IPS-15b (cell line): ENCODE measurements at regions not wholly inside any gene's neighbourhood (a gene's known extent, or its start where the extent isn't known, plus 50 kb on each side); places are given as distances from the start of the nearest gene placed in this dataset.

Experiments
- H3K27me3 ChIP-seq: one replicate; pipeline ENCODE4 v1.6.1; 2013; ENCODE audit warnings: low read length; ENCODE audit not compliant: control insufficient read depth, insufficient read depth
- H3K36me3 ChIP-seq: one replicate; pipeline ENCODE4 v1.6.1; 2013; ENCODE audit warnings: low read length; ENCODE audit not compliant: control insufficient read depth, insufficient read depth
- H3K4me1 ChIP-seq: one replicate; pipeline ENCODE4 v1.6.1; 2013; ENCODE audit warnings: mild to moderate bottlenecking, low read length; ENCODE audit not compliant: control insufficient read depth, insufficient read depth
- H3K4me3 ChIP-seq: one replicate; pipeline ENCODE4 v1.5.1; 2013; ENCODE audit warnings: low read depth, low read length
- H3K9ac ChIP-seq: one replicate; pipeline ENCODE4 v1.6.1; 2013; ENCODE audit warnings: low read depth, mild to moderate bottlenecking, low read length
- H3K9me3 ChIP-seq: one replicate; pipeline ENCODE4 v1.6.1; 2013; ENCODE audit warnings: mild to moderate bottlenecking, low read length; ENCODE audit not compliant: control insufficient read depth, insufficient read depth

DNA sequence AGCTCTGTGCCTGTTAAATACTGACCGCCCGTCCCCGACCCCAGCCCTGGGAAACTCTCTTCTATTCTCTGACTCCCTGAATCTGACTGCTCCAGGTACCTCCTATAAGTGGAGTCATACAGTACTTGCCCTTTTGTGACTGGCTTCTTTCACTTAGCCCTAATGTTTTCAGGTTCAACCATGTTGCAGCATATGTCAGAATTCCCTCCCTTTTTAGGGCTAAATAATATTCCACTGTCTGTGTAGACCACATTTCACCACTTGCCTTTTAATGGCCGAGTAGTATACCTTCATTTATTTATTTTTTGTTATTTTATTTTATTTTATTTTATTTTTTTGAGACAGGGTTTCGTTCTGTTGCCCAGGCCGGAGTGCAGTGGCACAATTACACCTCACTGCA is 96.1 kb upstream of the SLC22A11 start:
- no peaks in the 10 kb centered on the region for H3K36me3 ChIP-seq
- H3K4me3 ChIP-seq = no peak overlapping the region
- peaks cover 4% of the 10 kb centered on the region for H3K4me1 ChIP-seq
- H3K27me3 ChIP-seq = peaks cover 2% of the 10 kb centered on the region
- no peaks in the 10 kb centered on the region for H3K9me3 ChIP-seq
- no peak overlapping the region for H3K9ac ChIP-seq

DNA sequence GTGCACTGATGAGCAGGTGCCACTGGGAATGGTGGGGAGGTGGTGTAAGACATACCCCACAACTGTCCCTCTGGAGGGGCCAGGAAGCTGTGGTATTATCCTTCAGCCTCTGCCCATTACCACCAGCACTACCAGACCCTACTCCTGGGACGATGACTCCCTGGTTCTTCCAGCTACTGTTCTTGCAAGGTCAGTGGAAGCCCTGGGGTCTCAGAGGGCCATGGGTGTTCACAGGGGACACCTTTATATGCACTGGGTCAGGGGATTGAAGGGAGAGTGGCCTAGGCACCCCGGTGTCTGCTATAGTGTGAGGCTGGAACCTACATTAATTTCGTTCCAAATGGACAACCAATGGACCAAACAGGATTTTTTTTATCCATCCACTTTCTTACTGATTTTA is 94.7 kb upstream of the SLC22A11 start:
- H3K27me3 ChIP-seq = peaks cover 2% of the 10 kb centered on the region
- no peaks in the 10 kb centered on the region for H3K9me3 ChIP-seq
- H3K4me1 ChIP-seq = peaks cover 4% of the 10 kb centered on the region
- no peak overlapping the region for H3K9ac ChIP-seq
- H3K36me3 ChIP-seq = no peaks in the 10 kb centered on the region
- H3K4me3 ChIP-seq = no peak overlapping the region

DNA sequence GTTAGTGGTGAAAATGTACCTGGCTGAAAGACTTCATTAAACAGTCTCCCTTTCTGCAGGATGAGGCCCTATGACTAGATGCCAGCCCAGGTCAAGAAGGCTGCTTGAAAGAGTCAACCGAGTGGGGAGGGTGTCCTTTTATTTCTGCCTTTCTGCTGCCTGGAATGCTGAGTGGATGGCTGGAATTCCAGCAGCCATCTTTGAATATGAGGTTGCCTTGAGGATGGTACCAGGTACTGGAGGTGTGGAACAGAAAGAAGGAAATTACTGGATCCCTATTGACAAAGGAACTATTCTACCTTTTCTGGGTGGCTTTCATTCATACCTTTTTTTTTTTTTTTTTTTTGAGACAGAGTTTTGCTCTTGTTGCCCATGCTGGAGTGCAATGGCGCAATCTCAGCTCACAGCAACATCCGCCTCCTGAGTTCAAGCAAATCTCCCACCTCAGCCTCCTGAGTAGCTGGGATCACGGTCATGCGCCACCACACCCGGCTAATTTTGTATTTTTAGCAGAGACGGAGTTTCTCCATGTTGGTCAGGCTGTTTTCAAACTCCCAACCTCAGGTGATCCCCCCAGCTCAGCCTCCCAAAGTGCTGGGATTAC is 89.5 kb upstream of the SLC22A11 start:
- Histone ChIP-seq H3K9ac (no peak overlapping the region), H3K9me3 (no peaks in the 10 kb centered on the region), H3K4me3 (no peak overlapping the region), H3K36me3 (no peaks in the 10 kb centered on the region), H3K4me1 (no peaks in the 10 kb centered on the region), H3K27me3 (no peaks in the 10 kb centered on the region)

DNA sequence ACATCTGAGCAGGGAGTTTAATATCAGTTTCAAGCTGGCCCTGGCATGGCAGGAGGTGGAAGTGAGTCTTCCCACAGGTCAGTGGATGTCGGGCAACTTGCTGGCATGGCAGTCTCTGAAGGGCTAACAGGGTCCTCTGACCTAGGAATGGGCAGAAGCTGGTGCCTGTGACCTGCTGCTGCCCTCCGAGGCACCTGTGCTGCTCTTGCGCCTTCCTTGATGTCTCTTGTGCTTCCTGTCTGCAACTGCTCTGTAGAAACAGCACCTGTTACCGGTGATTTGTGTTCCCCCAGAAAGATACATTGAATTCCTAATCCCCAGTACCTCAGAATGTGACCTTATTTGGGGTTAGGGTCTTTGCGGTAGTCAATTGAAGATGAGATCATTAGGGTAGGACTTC is 86.5 kb upstream of the SLC22A11 start:
- H3K4me3 ChIP-seq = no peak overlapping the region
- no peak overlapping the region for H3K9ac ChIP-seq
- no peaks in the 10 kb centered on the region for H3K4me1 ChIP-seq
- H3K27me3 ChIP-seq = no peaks in the 10 kb centered on the region
- H3K9me3 ChIP-seq = no peaks in the 10 kb centered on the region
- H3K36me3 ChIP-seq = no peaks in the 10 kb centered on the region

DNA sequence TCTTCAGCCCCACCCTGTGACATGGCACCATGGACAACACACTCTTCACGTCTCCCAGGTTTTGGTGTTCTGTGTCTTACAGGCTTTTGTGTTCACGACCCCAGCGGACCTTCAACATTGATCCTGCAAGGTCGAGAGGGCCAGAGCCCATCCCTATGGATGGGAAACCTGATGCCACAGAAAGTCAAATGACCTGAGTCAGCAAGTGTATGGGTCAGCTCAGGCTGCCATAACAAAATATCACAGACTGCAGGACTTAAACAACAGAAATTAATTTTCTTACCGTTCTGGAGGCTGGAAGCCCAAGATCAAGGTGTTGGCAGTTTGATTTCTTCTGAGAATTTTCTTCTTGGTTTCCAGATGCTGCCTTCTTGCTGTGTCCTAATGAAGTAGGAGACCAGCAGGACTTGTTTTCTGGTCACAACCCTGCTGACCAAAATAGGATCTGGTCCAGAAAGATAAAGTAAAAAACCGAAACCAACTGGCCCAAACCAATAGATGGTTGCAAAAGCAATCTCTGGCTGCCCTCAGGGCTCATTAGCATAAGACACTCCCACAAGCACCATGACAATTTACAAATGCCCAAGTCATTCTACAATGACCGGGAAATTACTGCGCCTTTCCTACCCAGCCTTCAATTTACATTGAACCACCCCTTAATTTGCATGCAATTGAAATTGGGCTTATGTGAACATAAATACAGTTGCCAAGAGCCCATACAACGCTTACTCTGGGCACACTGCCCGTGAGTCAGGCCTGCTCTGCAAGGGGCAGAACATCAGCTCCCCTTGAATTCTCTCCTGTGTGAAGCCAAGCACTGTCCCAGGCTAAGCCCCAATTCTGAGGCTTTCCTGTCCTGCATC is 82.9 kb upstream of the SLC22A11 start:
- Histone ChIP-seq H3K9me3 (no peaks in the 10 kb centered on the region), H3K4me1 (peaks cover 3% of the 10 kb centered on the region), H3K27me3 (no peaks in the 10 kb centered on the region)

DNA sequence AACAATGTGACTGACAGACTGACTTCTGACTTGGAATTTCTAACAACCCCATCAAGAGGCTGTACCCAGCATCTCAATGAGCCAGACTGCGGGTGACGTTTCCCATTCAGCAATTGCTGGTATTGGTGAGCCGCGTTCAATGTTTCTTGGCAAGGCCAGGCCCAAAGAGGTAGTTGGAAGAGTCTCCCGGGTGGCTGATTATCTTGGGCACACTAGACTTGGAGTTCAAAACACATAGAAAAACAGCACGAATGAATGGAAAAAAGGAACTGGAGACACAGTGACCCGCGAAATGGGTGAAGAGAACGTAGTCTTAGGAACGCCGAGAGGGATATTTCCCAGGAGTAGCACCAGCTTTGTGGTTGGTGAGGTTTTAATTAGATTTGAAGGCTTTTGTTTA is 81.1 kb upstream of the SLC22A11 start:
- H3K27me3 ChIP-seq = no peaks in the 10 kb centered on the region
- H3K9ac ChIP-seq = no peak overlapping the region

More for the DNA sequence above, 82.9 kb upstream of the SLC22A11 start:
- Histone ChIP-seq H3K4me3 (no peak overlapping the region), H3K36me3 (no peaks in the 10 kb centered on the region), H3K9ac (no peak overlapping the region)

DNA sequence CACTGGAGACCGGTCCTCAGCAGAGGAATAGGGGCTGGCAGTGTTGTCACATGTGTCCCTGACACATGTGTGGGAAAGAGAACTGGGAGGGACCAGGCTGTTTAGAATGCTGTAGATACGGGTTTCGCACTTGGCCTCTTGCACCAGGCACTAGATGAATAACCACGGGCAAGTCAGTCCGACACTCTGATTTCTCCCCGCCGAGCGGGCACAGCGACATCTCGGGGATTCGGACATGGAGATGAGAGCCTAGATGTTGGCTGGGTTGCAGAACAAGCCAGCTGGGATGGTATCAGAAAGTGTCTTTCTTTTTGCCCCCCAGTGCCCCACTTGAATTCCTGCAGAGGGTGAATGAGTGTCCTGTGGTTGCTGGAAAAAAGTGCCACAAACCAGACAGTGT is 80.6 kb upstream of the SLC22A11 start:
- H3K9me3 ChIP-seq = no peaks in the 10 kb centered on the region
- H3K27me3 ChIP-seq = no peaks in the 10 kb centered on the region
- H3K4me1 ChIP-seq = peaks cover 3% of the 10 kb centered on the region
- H3K4me3 ChIP-seq = no peak overlapping the region
- no peak overlapping the region for H3K9ac ChIP-seq
- H3K36me3 ChIP-seq = no peaks in the 10 kb centered on the region

More for the DNA sequence above, 81.1 kb upstream of the SLC22A11 start:
- H3K36me3 ChIP-seq = no peaks in the 10 kb centered on the region
- no peaks in the 10 kb centered on the region for H3K9me3 ChIP-seq
- no peak overlapping the region for H3K4me3 ChIP-seq
- peaks cover 3% of the 10 kb centered on the region for H3K4me1 ChIP-seq

DNA sequence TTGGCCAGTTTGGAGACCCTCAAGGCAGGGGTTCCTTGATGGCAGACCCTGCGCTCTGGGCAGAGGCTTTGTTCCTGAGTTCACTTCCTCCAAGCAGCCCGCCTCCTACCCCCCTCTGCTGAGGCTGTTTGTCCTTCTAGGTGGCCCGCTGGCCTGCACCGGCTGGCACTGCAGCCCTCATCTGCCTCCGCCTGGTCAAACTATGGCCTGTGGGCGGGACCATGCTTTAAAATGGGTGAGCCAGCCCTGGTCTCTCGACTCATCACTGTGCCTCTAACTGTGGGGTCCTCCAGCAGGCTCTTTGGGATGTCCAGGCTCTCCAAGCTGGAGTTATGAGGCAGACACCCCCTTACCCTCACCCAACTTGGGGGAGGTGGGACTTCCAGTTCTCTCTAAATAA is 78.9 kb upstream of the SLC22A11 start:
- Histone ChIP-seq H3K27me3 (no peaks in the 10 kb centered on the region), H3K4me1 (peaks cover 3% of the 10 kb centered on the region)

DNA sequence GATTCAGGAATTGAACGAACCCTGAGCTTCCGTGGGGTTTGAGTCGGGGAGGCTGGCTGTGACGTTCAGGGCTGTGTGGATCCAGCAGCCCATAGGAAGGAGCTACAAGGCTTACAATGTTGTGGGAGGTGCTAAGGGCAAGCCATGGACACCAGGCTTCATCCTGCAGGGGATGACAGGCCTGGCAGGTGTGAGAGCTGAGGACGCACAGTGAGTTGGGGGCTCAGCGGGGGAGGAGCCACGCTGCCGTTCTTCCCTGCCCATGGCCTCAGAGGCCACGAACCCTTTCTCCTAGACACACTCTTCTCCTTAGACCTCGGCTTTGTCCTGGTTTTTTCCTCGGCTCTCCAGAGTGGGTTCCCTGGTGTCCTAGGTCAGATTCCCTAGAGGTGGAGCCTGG is 78.1 kb upstream of the SLC22A11 start:
- Histone ChIP-seq H3K27me3 (no peaks in the 10 kb centered on the region), H3K9ac (no peak overlapping the region), H3K4me3 (no peak overlapping the region), H3K36me3 (no peaks in the 10 kb centered on the region), H3K4me1 (peaks cover 3% of the 10 kb centered on the region), H3K9me3 (no peaks in the 10 kb centered on the region)

More for the DNA sequence above, 78.9 kb upstream of the SLC22A11 start:
- no peak overlapping the region for H3K4me3 ChIP-seq
- no peaks in the 10 kb centered on the region for H3K36me3 ChIP-seq
- no peak overlapping the region for H3K9ac ChIP-seq
- H3K9me3 ChIP-seq = no peaks in the 10 kb centered on the region

DNA sequence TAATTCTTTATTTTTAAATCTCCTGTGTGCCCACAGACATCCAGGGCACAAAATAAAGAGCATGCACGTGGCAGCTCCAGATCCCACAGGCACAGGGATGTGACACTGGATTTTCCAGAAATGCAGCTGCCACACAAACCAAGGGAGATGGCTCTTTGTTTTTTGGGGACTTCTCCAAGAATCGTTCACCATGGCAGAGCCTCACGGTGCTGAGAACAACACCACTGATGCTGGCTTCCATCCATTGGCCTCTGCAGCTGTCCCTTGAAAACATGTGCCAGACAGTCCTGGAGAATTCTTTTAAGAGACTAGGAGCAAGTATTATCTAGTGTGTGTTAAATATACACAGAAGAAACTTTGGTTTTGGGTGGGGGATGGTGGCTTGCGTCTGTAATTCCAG is 73.2 kb upstream of the SLC22A11 start:
- Histone ChIP-seq H3K36me3 (no peaks in the 10 kb centered on the region), H3K27me3 (no peaks in the 10 kb centered on the region), H3K4me1 (peaks cover 3% of the 10 kb centered on the region), H3K9me3 (no peaks in the 10 kb centered on the region), H3K9ac (no peak overlapping the region), H3K4me3 (no peak overlapping the region)

DNA sequence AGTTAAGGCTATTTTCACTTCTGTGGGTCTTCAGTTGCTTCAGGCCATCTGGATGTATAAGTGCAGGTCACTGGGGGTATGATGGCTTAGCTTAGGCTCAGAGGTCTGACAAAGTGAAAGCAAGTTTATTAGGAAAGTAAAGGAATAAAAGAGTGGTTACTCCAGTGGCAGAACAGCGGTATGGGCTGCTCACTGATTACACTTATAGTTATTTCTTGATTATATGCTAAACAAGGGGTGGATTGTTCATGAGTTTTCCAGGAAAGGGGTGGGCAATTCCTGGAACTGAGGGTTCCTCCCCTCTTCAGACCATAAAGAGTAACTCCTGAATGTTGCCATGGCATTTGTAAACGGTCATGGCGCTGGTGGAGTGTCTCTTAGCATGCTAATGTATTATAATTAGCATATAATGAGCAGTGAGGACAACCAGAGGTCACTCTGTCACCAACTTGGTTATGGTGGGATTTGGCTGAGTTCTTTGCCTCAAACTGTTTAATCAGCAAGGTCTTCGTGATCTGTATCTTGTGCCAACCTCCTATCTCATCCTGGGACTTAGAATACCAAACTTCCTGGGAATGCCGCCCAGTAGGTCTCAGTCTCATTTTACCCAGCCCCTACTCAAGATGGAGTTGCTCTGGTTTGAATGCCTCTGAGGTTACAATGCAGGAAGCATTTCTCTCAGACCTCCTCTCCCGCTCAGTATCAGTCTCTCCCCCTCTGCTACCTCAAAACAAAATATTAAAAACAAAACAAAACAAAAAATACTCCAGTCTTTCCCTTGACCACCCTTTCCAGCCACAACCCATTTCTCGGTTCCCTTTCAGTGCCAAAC is 71.3 kb upstream of the SLC22A11 start:
- Histone ChIP-seq H3K27me3 (peaks cover 3% of the 10 kb centered on the region), H3K4me3 (no peak overlapping the region), H3K36me3 (no peaks in the 10 kb centered on the region), H3K4me1 (peaks cover 3% of the 10 kb centered on the region), H3K9me3 (no peaks in the 10 kb centered on the region), H3K9ac (no peak overlapping the region)
